ENCODE measurements at regions not wholly inside any gene's neighbourhood (a gene's known extent, or its start where the extent isn't known, plus 50 kb on each side); places are given as distances from the start of the nearest gene placed in this dataset.
"Not testable (repeated sequence)": the region's sequence is repeated elsewhere in the genome, so short reads cannot be mapped to it uniquely, and the experiment has no call there.

DNA sequence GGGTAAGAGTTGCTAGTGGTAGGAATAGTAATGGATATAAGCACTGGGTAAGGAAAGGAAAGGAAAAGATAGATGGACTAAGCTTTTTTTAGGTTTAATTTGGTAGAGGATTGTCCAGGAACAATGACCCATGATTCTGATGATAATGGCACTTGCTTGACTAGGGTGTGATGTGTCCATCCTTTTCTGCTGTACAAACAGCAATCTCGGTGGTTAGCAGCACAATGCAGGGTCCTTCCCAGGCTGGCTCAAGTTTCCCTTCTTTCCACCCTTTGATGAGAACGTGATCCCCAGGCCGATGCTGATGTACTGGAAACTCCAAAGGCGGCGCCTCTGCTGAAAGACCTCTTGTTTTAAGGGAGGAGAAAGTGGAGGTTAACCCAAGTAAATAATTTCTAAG, 105.3 kb downstream of the TMEM167A start:
- Histone ChIP-seq H3K27me3 (no peaks in the 10 kb centered on the region), H3K36me3 (no peaks in the 10 kb centered on the region), H3K4me3 (no peak overlapping the region), H3K27ac (no peak overlapping the region), H3K9me3 (peaks cover 4 to 19% (median 16%) of the 10 kb centered on the region in 4 donors), H3K4me1 (no peaks in the 10 kb centered on the region)
- no peak for ATAC-seq (ENCODE audit: low FRiP score in 2 of 2)
- no peak for DNase-seq
- TF ChIP-seq EP300 (IDR thresholded peaks at IDR 0.05) (no peak), POLR2A (IDR thresholded peaks at IDR 0.05) (no peak), POLR2AphosphoS5 (IDR thresholded peaks at IDR 0.05) (no peak)
- TF ChIP-seq, protein P1, sequence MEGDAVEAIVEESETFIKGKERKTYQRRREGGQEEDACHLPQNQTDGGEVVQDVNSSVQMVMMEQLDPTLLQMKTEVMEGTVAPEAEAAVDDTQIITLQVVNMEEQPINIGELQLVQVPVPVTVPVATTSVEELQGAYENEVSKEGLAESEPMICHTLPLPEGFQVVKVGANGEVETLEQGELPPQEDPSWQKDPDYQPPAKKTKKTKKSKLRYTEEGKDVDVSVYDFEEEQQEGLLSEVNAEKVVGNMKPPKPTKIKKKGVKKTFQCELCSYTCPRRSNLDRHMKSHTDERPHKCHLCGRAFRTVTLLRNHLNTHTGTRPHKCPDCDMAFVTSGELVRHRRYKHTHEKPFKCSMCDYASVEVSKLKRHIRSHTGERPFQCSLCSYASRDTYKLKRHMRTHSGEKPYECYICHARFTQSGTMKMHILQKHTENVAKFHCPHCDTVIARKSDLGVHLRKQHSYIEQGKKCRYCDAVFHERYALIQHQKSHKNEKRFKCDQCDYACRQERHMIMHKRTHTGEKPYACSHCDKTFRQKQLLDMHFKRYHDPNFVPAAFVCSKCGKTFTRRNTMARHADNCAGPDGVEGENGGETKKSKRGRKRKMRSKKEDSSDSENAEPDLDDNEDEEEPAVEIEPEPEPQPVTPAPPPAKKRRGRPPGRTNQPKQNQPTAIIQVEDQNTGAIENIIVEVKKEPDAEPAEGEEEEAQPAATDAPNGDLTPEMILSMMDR (IDR thresholded peaks at IDR 0.05) = no peak
- 91 to 98% methylated on average over 5 of the region's 5 CpGs for whole genome bisulfite sequencing, 2 donors

DNA sequence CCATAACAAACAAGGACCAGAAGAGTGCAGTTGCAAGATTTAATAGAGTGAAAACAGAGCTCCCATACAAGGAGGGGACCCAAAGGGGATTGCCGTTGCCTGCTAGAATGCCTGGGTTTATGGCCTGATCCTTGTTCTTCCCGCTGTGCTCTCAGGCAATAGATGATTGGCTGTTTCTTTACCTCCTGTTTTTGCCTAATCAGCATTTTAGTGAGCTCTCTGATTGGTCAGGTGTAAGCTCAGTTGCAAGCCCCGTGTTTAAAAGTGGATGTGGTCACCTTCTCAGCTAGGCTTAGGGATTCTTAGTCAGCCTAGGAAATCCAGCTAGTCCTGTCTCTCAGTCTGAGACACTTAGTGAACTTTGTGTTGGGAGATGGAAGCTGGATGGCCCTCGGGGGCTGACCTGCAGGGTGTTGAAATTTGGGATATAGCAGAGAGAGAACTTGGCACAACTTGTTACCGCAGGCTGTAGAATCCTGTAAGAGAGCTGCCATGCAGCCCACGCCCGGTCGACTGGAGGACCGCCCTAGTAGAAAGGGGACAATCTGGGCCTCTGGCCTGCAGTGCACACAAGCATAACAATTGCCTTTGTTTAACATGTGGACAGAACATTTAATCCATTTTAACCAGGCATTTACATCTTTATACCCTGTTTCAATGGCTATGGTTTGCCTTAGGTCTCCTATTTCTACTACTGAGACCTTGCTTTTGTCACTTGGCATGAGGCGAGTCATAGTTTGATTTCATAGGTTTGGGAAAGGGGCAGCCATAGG, 106.0 kb downstream of the TMEM167A start:
- peaks cover 4 to 19% (median 15%) of the 10 kb centered on the region in 4 donors for H3K9me3 ChIP-seq
- not testable (repeated sequence) for H3K27me3 ChIP-seq; H3K36me3 ChIP-seq; H3K27ac ChIP-seq; ATAC-seq (ENCODE audit: low FRiP score in 2 of 2); H3K4me1 ChIP-seq; H3K4me3 ChIP-seq
- DNase-seq = peak in 1 of 2 donors; percentile 18
- WGBS, 2 donors = 87 to 94% methylated on average over 10 of the region's 10 CpGs

DNA sequence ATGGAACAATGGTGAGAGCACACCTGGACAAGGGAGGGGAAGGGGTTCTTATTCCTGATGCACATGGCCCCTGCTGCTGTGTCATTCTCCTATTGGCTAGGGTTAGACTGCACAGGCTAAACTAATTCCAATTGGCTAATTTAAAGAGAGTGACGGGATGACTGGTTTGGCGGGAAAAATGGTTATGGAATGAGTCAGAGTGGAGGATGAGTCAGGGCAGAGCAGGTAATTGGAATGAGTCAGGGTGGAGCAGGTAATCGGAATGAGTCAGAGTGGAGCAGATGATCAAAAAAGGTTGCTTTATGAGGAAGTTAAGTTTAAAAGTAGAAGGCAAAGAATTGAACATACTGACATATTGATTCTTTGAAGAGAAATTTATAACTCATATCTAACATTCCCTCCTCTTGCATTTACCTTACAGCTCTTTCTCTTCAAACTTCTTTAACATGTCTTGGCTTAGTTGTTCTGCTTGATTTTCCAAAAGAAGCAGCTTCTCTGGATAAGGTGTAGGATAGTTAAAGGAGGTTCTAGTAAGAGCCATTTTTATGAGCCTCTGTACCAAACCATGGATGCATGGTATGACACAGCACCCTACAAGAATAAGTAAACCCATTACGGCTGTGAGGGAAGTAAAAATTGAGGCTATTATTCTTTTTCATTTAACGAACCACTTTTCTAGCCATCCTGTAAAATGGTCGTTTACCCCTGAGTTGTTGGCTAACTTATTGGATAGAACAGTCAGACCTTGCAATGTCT, 107.8 kb downstream of the TMEM167A start:
- 80 to 91% methylated on average over 6 of the region's 6 CpGs for WGBS, 2 donors
- H3K4me1 ChIP-seq; H3K4me3 ChIP-seq; H3K36me3 ChIP-seq; H3K27ac ChIP-seq; ATAC-seq (ENCODE audit: low FRiP score in 2 of 2); H3K27me3 ChIP-seq; H3K9me3 ChIP-seq; DNase-seq: not testable (repeated sequence)

DNA sequence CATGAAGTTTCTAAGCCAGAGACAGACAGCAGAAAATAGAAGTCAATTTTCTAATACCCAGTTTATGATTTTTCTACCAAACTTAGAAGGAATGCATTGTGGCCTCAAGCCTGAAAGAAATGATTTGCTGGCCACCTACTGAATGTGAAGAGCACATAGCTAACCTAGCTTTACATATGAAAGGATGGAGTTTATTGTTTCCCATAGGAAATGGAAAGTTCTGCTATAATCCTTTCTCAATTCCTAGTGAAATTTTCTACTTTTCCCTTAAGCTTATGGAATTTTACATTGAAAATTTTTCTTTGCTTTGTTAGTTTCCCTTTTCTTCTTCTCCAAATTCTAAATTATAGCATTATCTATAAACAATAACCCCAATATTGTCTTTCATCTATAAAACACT, 110.1 kb downstream of the TMEM167A start:
- no peak overlapping the region for H3K4me3 ChIP-seq
- no peaks in the 10 kb centered on the region for H3K9me3 ChIP-seq
- H3K27me3 ChIP-seq = no peaks in the 10 kb centered on the region
- DNase-seq (no peak), ATAC-seq (ENCODE audit: low FRiP score in 2 of 2) (no peak)
- no peaks in the 10 kb centered on the region for H3K4me1 ChIP-seq
- TF ChIP-seq POLR2AphosphoS5 (IDR thresholded peaks at IDR 0.05) (no peak), EP300 (IDR thresholded peaks at IDR 0.05) (no peak), POLR2A (IDR thresholded peaks at IDR 0.05) (no peak)
- TF ChIP-seq, protein P1 (IDR thresholded peaks at IDR 0.05) = no peak
- H3K27ac ChIP-seq = no peak overlapping the region
- no peaks in the 10 kb centered on the region for H3K36me3 ChIP-seq

- Histone ChIP-seq H3K36me3 (no peaks in the 10 kb centered on the region), H3K27ac (no peak overlapping the region), H3K9me3 (peaks cover 0 to 4% (median 2%) of the 10 kb centered on the region in 4 donors), H3K4me1 (no peaks in the 10 kb centered on the region), H3K27me3 (no peaks in the 10 kb centered on the region), H3K4me3 (no peak overlapping the region)
- ATAC-seq (ENCODE audit: low FRiP score in 2 of 2) (no peak), DNase-seq (no peak)
- TF ChIP-seq POLR2A (IDR thresholded peaks at IDR 0.05) (no peak), POLR2AphosphoS5 (IDR thresholded peaks at IDR 0.05) (no peak), EP300 (IDR thresholded peaks at IDR 0.05) (no peak)
- TF ChIP-seq, protein P1 (IDR thresholded peaks at IDR 0.05) = no peak
- WGBS, 2 donors = 100% methylated on average over 1 of the region's 1 CpG
These were observed 117.7 kb downstream of the TMEM167A start for GRCh38 chr5:82959466-82959865.

DNA sequence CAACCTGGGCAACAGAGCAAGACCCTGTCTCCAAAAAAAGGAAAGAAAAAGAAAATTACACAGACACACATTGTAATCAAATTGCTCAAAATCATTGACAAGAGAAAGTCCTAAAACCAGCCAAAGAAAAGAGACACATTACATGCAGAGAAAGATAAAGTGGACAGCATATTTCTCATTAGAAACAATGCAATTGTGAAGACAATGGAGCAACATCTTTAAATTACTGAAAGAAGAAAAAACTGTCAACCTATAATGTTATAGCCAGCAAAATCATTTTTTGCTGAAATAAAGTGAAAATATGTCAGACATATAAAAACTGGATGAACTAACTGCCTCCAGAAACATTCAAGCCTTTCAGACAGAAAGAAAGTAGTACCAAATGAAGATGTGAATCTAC, 120.6 kb downstream of the TMEM167A start:
- ATAC-seq (ENCODE audit: low FRiP score in 2 of 2) (no peak), DNase-seq (no peak)
- Histone ChIP-seq H3K4me3 (no peak overlapping the region), H3K27ac (no peak overlapping the region), H3K36me3 (no peaks in the 10 kb centered on the region), H3K9me3 (peaks cover 0 to 4% (median 2%) of the 10 kb centered on the region in 4 donors), H3K4me1 (no peaks in the 10 kb centered on the region), H3K27me3 (no peaks in the 10 kb centered on the region)
- TF ChIP-seq EP300 (IDR thresholded peaks at IDR 0.05) = no peak
- TF ChIP-seq POLR2A (IDR thresholded peaks at IDR 0.05) = no peak
- no peak for TF ChIP-seq POLR2AphosphoS5 (IDR thresholded peaks at IDR 0.05)
- TF ChIP-seq, protein P1 (IDR thresholded peaks at IDR 0.05) = no peak

All from upper lobe of left lung (tissue), 6 donors.